RWPE1 (cell line): ENCODE measurements at regions not wholly inside any gene's neighbourhood (a gene's known extent, or its start where the extent isn't known, plus 50 kb on each side); places are given as distances from the start of the nearest gene placed in this dataset.

Experiments used
- CTCF ChIA-PET: fragments of 350-600 bp; sonication (Branson Sonifier 250); formaldehyde crosslinking; extraction: SDS; loops from one replicate; lab custom pipeline; 2021; lab: Yijun Ruan, JAX
- POLR2A ChIA-PET: fragments of 400-600 bp; formaldehyde crosslinking; extraction: SDS; loops from one replicate; lab custom pipeline; 2020; ENCODE audit warnings: antibody characterized with exemption; ENCODE audit not compliant: low non-redundant PET; lab: Yijun Ruan, JAX
- DNase-seq: peaks from one replicate; pipeline ENCODE4 v3.0.0; 2012; ENCODE audit warnings: low spot score
- H3K27ac ChIP-seq: fragments of 450-650 bp; 2 replicates; pipeline ENCODE4 v1.5.1; 2017
- CTCF ChIP-seq: fragments of 450-650 bp; conservative IDR thresholded peaks from 2 replicates; pipeline ENCODE4 v1.5.1; 2017; ENCODE audit warnings: low read depth, mild to moderate bottlenecking

GRCh38 chr13:84032116-84032515 is 149.8 kb upstream of the SLITRK1 start:
- no peak for TF ChIP-seq CTCF
- no peak overlapping the region for H3K27ac ChIP-seq
- ChIA-PET CTCF (no interaction called here), POLR2A (no interaction called here)
- no peak for DNase-seq

GRCh38 chr13:84031120-84031519 is 148.8 kb upstream of the SLITRK1 start:
- DNase-seq: no peak
- TF ChIP-seq CTCF: no peak

GRCh38 chr13:84029396-84029795 is 147.1 kb upstream of the SLITRK1 start:
- TF ChIP-seq CTCF: no peak
- no peak overlapping the region for H3K27ac ChIP-seq
- ChIA-PET CTCF (interaction anchor here (0.6 kb wide), 1 partner anchor 34 kb away, joined by 3 read pairs; no protein-coding TSS in a partner anchor), POLR2A (no interaction called here)
- no peak for DNase-seq

More at GRCh38 chr13:84031120-84031519, 148.8 kb upstream of the SLITRK1 start:
- POLR2A ChIA-PET: no interaction called here
- CTCF ChIA-PET: no interaction called here
- no peak overlapping the region for H3K27ac ChIP-seq

GRCh38 chr13:84025824-84026223 is 143.6 kb upstream of the SLITRK1 start:
- TF ChIP-seq CTCF: no peak
- ChIA-PET CTCF (interaction anchor here (0.6 kb wide), 1 partner anchor 1071 kb away, joined by 4 read pairs; no protein-coding TSS in a partner anchor), POLR2A (no interaction called here)
- DNase-seq: no peak
- H3K27ac ChIP-seq: no peak overlapping the region

- ChIA-PET CTCF (interaction anchor here (0.7 kb wide), 1 partner anchor 208 kb away, joined by 4 read pairs; no protein-coding TSS in a partner anchor), POLR2A (no interaction called here)
- no peak for DNase-seq
- H3K27ac ChIP-seq: no peak overlapping the region
- no peak for TF ChIP-seq CTCF
Measured at GRCh38 chr13:83996415-83996814, 114.1 kb upstream of the SLITRK1 start.

- POLR2A ChIA-PET: no interaction called here
- H3K27ac ChIP-seq: no peak overlapping the region
- TF ChIP-seq CTCF: no peak
- DNase-seq: no peak
- CTCF ChIA-PET: no interaction called here
Measured at GRCh38 chr13:83995930-83996329, 113.7 kb upstream of the SLITRK1 start.
